GM19240 (cell line): ENCODE measurements at regions not wholly inside any gene's neighbourhood (a gene's known extent, or its start where the extent isn't known, plus 50 kb on each side); places are given as distances from the start of the nearest gene placed in this dataset.

Source experiments
- DNase-seq: peaks from one replicate; pipeline ENCODE4 v3.0.0; 2011; ENCODE audit warnings: low spot score; ENCODE audit not compliant: insufficient read length

- DNase-seq, result no peak
Observed at GRCh38 chr3:43950775-43951174, 260.0 kb downstream of the ABHD5 start.

- DNase-seq, result no peak
Observed at GRCh38 chr3:43951813-43952212, 261.1 kb downstream of the ABHD5 start.

GRCh38 chr3:43953380-43953779 is 262.6 kb downstream of the ABHD5 start:
- no peak for DNase-seq

DNA sequence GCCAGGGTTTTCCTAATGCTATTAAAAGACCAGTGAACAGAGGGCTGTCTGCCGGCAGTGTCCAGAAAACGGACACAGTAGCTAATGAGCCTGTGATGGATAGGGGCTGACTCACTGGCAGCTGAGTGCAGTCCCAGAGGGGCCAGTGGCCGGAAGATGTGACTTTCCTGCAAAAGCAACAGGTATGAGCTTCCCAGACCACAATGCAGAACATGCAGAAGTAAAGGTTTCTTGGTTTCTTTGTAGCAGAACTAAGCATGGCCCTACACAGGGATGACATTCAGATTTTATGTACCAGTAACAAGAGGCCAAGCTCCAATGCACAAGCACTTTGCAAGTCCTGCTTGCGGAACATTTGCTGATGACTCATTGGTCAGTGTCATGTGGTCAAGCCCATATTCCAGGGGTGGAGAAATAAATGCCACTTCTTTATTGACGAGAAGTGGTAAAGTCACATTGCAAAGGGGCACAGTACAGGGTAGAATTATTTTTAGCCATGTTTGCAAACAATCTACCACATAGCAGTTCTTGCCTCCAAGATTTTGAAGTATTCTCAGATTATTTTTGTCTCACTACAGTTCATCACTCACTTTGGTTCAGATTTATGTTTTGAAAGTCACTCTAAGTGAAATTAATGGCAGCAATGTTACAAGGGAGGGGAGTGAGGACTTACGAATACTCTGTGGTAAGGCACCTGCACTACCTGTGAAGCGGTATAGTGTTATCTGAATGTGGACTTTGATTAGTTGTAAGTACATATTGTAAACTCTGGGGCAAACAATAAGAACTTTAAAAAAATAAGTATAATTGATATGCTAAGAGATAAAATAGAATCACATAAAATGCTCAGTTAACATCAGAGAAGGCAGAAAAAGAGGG is 263.3 kb downstream of the ABHD5 start:
- no peak for DNase-seq

GRCh38 chr3:43956945-43957344 is 266.2 kb downstream of the ABHD5 start:
- no peak for DNase-seq

DNA sequence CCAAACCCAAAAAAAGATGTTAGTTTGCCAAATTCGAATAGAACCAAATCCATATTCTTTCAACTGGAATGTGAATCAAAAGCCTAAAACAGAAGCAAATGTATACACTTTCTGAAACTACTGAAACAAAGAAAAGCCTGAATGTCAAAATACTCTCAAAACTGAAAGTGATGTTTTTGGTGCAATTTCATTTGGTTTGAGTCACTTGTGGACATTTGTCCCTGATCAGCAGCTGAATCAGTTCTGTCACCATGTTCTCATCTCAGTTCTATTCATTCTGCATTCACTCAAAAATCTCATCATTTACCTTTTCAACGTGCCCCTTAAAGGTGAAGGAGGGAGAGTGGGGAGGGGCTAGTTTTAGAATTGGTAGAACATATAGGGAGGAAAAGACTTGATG is 266.8 kb downstream of the ABHD5 start:
- no peak for DNase-seq

- no peak for DNase-seq
Observed at GRCh38 chr3:43958005-43958770, 267.4 kb downstream of the ABHD5 start.

DNA sequence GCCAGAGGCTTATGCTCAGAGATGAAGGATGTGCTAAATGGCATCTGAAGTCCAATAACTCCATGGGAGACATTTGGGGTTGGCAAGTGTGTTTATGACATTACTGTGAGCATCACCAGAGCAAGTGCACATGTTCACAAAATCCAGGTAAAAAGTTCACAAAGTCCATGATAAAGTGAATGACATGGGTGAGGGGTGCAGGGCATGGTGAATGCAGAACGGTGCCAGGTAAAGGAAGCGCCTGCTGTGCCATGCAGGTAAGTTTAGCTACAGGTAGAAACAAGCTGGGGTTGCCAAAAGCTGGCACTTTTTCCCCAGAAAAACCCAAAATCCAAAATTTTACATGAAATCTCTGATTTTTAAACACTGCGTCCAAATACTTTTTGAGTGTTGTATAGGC is 268.2 kb downstream of the ABHD5 start:
- no peak for DNase-seq

DNA sequence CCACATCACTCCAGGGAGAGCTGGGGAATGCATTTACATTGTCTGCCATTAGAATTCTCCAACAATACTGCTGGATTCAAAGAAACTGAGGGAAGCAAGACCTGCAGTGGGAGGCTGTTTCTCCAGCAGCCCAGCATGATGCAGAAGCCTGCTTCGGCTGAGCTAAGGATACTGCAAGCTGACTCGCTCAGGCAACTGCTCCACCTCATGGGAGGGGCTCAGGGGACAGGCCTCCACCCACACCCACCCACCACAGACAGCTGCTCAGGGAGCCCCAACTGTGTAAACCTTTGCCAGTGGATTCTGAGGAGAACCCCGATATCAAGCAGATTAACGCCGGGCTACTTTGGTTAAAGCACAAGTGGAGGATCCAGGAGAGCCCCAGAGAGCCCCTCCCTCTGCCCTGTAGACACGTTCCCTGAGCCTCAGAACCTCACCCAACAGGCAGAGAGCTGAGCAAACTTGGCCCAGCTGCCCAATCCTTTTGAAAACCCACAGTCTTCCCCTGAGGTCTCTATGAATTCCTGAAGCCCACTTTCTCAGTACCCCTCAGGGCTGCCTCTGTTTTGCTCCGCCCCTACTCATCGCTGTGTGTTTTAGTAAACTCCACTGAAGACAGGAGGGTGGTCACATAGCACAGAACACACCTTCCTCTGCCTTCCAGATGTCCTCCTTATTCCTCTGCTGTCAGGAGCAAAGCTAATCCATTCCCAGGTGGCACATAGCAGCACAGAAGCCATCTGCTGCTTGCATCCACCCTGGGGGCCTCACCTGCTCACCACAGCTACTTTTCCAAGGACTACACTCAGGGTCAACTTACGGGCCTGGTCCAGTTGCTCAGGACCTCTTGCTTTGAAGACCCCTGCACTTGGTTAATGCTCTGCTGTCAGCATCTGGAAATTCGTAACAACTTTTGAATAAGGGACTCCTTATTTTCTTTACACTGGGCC is 269.0 kb downstream of the ABHD5 start:
- DNase-seq, result no peak

GRCh38 chr3:43960448-43960840 is 269.7 kb downstream of the ABHD5 start:
- DNase-seq, result no peak

DNA sequence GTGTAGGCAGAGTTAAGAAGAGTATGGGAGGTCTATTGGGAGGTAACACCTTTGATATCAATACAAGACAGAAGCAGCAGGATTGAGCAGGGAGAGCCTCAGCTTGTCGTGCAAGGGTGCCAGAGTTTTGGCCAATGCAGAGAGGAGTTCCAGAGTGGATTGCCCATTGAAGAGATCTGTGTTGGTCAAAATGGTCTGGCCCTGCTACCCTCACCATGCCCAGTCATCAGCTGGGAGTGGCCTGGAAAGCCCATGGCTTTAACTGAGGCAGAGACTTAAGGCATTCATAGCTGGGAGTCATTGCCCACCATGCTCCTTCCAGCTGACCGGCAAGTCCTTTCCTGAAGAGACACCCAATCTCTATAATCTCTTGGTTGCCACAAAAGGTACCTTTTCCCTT is 271.3 kb downstream of the ABHD5 start:
- DNase-seq, result no peak

- DNase-seq, result no peak
Observed at GRCh38 chr3:43963208-43963607, 272.5 kb downstream of the ABHD5 start.

GRCh38 chr3:43964640-43965039 is 273.9 kb downstream of the ABHD5 start:
- no peak for DNase-seq

- no peak for DNase-seq
Observed at GRCh38 chr3:43965656-43966055, 274.9 kb downstream of the ABHD5 start.

DNA sequence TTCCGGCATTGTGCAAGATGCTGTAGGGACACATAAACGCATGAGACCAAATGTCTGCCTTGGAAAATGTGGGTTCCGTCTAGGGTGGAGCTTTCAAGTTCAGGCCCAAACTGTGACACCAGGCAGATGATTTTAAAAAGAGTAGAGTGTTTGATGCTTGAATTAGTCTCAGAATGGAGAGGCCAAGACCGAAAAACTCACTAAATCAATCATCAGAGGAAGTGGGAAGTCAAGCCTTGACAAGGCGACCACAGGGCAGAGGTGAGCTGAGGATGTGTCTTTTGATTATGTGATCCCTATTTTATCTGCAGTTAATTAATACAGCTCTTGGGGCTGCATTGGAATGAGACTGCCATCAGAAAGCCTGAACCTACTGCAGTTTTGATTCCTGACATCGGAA is 275.4 kb downstream of the ABHD5 start:
- DNase-seq, result no peak

DNA sequence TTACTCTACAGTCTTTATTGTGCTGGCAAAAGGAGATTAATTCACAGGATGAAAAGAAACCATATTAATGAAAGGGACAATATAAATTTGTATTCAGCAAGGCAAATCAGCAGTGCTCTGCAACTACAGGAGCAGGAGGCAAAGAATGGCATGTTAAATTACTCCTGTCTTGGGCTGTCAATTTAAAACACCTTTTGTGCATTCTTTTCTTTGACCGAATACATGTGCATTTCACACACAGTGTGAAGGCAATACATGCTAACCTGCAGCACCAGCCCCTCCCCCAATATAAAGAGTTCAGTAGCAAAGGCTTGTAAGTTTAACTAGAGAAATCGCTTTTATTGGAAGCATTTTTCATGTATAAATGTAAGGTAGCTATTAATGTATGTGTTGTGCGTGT is 275.2 kb upstream of the TOPAZ1 start:
- DNase-seq, result no peak

DNA sequence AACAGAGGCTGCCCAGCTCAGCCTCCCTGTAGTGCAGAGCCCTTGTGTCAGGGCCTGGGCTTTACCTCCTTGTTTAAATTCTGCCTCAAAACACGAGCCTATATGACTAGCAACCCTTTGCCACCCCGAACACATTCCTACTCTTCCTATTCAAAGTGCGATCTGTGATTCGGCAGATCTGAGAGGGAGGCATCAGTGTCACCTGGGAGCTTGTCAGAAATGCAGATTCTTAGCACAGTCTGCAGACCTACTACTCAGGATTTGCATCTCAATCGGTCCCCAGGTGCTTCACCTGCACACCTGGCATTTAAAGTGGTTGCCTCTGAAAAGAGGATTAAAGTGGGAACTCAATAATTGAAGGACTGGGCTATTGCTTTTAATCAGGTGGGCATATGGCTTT is 273.2 kb upstream of the TOPAZ1 start:
- no peak for DNase-seq

DNA sequence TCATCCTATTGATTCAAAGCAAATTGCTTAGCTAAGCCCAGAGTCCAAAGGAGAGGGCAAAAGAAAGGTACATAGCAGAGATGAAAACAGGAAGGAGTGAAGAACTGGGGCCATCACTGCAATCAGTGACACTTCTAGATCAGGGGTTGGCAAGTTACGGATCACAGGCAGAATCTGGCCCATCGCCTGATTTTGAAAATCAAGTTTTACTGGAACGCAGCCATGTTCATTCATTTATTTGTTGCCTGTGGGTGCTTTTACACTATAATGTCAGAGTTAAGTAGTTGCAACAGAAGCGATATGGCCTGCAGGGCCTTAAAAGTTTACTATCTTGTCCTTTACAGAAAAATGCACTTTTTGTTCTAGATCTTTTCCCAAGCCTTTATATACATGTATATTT is 271.7 kb upstream of the TOPAZ1 start:
- no peak for DNase-seq

- DNase-seq, result no peak
Observed at GRCh38 chr3:43970351-43970750, 271.3 kb upstream of the TOPAZ1 start.

- no peak for DNase-seq
Observed at GRCh38 chr3:43970920-43971319, 270.8 kb upstream of the TOPAZ1 start.

DNA sequence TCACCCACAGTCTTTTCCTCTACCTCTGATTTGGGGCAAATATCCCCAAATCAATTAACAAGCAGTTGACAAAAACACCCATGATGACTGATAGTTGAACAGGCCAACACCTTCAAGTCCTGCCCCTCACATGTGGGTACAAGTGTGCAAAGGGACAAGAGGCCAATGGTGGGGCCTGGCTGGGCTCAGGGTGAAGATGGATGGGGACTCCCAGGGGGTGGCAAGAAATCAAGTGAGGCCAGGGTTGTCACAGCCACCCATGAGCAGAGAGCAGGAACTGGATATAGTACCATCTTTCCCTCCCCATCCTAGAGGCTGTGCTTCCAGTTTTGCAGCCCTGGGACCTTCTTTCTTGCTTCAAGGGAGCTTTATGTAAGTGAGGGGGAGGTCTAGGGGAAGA is 270.2 kb upstream of the TOPAZ1 start:
- DNase-seq, result no peak

GRCh38 chr3:43978708-43979107 is 263.0 kb upstream of the TOPAZ1 start:
- no peak for DNase-seq
